DMS79 (cell line): ENCODE measurements at regions not wholly inside any gene's neighbourhood (a gene's known extent, or its start where the extent isn't known, plus 50 kb on each side); places are given as distances from the start of the nearest gene placed in this dataset.
"Not testable (repeated sequence)": the region's sequence is repeated elsewhere in the genome, so short reads cannot be mapped to it uniquely, and the experiment has no call there.

ENCODE experiments used
- DNase-seq: peaks from one replicate; lab custom pipeline; 2025; lab: John Stamatoyannopoulos, UW

DNA sequence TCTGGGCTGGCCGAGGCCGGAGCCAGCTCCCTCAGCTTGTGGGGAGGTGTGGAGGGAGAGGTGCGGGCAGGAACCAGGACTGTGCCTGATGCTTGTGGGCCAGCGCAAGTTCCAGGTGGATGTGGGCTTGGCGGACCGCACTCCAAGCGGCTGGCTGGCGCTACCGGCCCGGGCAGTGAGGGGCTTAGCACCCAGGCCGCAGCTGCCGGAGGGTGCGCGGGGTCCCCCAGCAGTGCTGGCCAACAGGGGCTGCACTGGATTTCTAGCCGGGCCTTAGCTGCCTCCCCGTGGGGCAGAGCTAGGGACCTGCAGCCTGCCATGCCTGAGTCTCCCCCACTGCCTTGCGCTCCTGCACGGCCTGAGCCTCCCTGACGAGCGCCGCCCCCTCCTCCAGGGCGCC is 242.8 kb downstream of the CCSER2 start:
- DNase-seq = no peak

DNA sequence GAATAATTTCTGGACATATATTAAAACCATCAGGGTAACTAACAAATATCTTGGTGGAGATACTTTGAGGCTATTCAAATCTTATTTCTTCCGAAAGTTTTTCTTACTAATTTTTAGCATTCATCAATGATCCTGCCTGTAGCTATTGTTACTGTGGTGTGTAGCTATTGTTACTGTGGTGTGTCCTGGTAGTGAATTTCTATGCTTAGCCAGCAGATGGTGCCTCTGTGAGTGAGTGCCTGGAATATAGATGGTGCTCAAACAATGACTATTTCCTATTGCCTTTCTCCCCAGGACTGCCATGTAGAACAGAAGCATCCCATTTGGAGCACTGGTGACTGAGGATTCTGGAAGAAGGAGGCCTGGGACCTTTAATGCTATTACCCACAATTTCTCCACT is 245.7 kb downstream of the CCSER2 start:
- DNase-seq = no peak

DNA sequence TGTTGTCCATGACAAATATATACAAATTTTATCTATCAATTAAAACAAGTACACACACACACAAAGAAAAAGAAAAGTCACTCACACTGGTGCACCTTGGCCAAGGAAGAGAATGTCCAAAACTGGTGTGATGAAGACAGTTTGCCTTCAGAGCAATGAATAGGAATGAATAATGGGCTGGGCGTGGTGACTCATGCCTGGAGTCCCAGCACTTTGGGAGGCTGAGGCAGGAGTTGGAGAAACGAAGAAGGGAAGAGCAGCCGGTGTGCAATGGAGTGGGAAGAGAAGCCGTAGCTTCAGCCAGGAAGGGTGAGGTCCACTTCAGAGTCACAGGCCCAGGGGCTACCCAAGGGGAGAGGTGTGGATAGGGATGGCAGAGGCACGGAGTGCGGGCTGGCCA is 253.6 kb downstream of the CCSER2 start:
- DNase-seq = no peak

DNA sequence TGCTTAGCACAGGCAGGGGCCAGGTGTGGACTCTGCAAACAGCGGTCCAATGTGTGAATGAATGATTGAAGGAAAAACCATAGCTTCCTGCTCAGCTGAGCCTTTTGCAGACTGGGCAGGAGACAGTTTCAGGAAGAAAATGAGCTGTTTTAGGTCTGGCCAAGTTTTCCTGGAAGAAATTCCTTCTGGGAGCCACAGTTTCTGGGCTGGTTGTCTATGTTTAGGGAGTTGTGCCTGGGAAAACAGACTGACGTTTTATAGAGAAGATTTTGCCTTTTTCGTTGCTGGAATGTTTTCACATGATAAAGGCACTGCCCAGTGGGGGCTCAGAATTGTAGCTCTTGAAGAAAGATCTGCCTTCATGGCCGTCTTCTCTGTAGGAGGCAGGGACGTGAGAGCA is 255.1 kb downstream of the CCSER2 start:
- DNase-seq = no peak

DNA sequence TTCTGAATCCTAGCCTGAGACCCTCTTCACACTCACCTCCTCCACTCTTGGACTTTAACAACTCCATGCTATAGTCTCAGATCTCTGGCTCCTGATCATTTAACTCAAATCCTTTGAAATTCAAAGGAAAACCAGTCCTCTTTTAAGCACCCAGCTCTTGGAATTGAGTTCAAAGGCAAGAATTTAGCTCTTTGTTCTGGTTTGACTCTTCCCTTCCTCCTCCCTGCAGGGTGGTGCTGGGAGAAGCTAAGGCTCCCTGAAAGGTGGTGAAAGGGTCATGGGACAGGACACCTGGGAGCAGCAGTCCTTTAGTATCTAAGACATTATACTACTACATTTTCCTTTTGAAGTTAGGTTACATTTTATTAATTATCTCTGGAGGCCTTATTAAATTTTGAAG is 259.4 kb downstream of the CCSER2 start:
- no peak for DNase-seq

DNA sequence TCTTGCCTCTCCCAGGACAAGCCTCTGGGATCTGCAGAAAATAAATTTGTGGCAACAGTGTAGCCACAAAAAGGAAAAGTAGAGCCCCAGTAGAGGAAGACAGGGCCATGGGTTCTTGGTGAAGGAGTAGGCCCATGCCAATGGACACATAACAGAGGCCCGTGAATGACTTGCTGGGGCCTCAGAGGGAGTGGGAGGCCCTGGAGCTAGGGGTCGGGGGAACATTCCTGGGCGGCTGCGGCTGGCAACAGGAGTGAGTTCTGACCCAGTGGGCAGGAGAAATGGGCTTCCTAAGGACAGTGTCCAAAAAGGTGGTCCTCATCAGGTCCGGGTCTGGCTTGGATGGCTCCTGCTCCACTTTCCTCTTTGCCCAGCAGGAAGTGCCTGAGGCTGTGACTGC is 260.0 kb downstream of the CCSER2 start:
- no peak for DNase-seq

DNA sequence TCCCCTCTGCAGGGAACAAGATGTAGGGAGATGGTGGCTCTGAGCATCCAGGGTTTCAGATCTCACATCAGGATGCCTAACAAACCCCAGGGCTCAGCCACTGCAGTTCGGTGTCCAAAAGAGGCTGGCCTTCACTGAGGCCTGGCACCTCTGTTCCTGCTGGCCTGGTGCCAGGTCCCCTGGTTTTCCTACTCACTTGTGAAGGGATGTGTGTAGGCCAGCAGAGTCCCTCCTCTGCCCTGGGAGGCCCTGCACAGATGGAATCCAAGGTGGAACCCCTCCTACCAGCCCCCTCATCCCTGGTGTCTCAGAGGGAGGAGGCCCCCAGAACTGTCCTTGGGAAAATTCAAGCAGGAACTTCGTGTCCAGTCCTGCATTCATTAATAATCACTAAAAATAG is 260.6 kb downstream of the CCSER2 start:
- no peak for DNase-seq

DNA sequence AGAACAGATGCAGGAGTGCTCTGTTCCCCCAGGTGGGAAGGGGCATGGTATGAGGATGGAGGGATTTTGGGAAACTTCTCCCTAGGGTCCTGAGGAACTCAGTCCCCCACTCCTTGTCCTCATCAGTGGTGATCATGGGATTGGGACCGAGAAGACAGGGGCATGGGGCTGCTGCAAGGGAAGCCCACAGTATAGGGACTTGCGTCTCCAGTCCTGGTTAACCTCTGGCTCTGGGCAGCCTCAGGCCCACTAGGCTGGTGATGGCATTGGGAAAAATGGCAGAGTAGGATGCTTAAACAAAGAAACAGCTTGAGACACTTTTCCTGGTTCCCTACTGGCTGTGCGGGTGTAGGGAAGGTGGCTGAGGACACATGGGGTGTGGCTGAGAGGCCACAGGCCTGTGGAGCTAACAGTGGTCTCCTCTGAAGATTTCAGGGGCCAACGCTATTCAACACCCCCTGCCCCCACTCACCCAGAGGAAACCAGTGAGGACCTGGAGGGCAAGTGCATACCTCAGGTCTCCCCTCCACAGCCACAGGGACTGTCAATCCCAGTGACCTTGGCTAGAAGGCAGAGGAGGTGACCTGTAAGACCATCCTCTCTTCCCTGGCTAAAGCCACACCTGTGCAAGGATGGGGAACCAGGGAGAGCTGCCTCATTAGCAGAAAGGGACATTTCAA is 261.3 kb downstream of the CCSER2 start:
- no peak for DNase-seq

DNA sequence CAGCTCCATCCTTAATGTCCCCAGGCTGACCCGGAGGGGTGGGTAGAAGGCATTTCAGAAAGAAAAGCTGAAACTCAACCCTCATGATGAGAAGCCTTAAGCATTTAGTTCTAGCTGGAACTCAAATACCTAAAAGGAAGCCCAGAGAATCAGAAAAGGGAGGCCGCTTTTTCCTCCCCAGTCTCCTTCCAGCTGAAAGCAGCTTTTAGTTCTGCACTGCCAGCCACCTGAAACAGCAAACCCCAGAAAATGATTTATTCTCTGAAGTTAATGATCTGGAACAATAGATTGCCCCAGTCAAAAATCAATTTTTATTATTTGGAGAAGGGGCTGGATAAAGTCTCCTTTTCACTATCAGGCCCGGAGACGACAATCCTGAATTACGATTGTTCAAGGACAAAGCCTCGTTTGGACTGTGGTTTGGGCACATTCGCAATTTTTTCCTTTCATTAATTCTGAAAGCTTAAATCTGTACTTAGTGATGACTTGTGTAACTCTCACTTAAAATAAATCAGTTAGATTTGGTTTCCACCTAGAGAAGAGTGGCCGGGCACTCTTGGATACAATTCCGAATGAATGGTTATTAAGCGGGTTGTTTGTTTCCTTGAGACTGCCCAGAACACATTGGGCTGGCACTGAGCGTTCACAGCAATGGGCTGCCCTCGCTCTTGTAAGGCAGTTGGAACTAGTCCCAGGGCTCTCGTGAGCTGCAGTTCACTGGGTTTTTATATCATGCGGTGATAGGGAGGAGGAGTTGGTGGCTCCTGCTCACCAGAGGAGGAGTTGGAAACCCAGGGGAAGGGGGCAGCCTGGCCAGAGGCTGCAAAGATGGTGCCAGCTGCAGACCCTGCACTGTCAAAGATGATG is 262.2 kb downstream of the CCSER2 start:
- peak; percentile 87 for DNase-seq

DNA sequence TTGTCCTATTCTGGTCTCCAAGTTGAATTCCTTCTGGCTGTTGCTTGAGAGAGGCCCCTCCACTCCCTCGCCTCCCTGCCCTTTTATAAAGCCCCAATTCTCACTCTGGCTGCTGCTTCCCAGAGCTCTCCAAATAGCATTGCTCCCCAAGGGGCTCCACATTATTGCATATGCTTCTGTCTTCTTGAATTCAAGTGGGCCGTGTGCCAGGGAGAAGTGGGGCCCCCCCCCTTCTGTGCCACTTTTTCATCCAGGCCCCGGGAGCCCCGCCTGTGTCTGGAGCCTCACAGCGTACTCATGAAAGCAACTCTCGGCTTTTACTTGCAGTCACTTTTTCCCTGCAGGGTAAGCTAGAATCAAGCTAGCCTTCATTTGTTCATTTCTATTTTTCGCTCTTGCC is 265.1 kb downstream of the CCSER2 start:
- peak; percentile 28 for DNase-seq

DNA sequence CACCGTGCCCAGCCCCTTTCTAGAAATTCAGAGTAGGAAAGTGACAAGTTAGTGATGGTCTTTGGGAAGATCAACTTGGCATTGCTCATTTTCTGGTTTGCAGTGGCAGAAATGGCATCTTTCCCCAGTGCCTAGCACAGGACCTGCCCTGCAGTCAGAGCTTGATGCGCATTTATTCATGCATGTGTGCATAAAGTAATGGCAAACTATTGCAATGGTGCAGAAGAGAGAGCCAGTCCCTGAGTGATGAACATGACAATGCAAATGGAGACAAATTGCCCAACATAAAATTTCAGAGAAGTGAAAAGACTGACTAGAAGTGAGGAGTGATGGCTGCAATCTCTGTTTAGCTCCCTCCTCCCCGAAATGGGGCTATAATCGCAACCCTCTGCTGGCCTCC is 268.2 kb downstream of the CCSER2 start:
- DNase-seq = no peak

DNA sequence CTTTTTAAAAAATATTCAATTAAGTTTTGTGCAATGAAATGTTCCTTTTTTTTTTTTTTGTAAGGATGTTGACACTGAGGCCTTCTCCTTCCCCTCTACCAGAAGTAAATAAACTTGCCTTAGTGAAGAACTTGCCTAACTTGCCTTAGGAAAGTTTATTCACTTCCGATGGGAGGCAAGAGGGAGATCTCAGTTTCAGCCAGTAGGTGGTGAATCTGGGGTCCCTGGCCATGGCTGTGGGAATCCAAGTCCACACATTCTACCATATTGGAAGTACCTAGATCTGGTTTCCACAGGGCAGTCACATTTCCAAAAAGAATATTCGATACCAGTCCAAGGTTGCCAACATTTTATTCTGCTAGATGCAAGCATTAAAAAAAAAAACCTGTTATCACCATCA is 270.9 kb downstream of the CCSER2 start:
- no peak for DNase-seq

DNA sequence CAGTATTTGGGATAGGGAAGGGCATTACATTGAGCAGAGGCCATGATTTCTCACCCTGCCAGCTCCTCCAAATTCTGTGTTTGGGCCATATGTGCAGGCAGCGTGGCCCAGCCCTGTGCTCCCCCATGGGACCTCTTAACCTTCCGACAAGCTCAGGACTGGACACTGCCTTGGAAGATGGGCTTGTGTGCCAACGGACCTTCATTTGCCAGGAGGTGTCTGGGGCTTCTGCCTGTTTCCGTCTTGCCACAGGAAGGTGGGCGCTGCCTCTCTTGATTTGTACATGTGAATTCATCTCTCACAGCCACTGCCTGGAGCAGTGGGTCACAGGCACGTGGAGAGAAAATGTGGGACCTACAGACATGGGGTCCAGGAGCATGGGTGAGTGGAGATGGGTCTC is 272.6 kb downstream of the CCSER2 start:
- no peak for DNase-seq

DNA sequence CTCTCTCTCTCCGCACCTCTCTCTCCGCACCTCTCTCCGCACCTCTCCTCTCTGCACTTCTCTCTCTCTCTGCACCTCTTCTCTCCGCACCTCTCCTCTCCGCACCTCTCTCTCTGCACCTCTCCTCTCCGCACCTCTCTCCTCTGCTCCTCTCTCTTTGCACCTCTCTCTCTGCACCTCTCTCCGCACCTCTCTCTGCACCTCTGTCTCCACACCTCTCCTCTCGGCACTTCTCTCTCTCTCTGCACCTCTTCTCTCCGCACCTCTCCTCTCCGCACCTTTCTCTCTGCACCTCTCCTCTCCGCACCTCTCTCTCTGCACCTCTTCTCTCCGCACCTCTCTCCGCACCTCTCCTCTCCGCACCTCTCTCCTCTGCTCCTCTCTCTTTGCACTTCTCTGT is 274.2 kb downstream of the CCSER2 start:
- not testable (repeated sequence) for DNase-seq

DNA sequence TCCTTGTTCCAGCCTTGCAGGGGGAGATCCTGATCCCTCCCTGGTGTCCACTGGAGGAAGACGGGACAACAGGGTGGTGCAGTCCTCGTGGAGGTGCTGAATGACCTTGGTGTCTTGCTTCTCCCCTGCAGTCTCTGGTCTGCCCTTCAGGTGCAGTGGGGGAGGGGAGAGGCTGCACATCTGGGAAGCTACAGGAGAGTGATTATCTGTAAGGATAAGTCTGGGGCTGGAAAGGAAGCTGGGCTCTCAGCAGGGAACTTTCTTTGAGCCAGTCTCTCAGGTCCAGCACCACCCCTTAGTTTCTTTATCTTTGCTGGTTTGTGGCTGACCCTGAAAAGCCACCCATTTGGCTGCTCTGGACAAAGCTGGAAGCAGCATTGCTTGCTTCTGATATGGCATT is 275.6 kb downstream of the CCSER2 start:
- no peak for DNase-seq

DNA sequence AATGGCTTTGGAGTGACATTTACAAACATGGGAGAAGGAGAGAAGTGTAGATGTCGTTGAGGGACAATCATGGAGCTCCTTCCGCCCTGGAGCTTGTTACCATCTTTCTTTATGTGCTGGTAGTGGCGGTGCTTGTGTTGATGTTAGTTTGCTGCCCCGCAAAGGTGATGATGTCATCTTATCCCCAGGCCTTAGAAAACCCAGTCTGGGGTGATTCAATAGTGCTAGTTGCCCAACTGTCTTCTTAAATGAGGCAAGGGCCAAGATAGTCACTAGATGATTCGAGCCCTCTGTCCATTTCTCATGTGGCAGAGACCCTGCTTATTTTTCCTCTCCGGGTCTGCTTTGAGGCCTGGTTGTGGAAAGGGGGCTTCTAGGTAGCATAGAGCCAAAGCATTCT is 277.4 kb downstream of the CCSER2 start:
- DNase-seq = no peak

DNA sequence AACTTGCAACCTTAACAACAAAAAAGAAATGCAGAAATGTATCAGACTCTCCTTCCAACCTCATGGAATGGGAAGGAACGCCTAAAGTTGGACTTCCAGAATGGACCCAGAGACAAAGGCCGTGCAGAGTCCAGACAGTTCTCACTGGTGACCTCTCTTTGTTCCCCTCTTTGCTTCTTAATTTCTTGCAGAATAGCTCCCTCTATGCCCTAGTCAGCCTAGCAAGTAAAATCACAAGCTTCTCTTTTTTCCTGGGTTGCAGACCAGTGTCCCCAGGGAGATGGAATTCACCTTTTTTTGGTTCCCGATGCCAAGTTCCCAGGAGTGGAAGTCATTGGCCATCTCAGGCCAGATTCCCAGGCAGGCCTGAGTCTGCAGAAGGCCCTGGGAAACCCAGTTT is 278.0 kb downstream of the CCSER2 start:
- DNase-seq = no peak

DNA sequence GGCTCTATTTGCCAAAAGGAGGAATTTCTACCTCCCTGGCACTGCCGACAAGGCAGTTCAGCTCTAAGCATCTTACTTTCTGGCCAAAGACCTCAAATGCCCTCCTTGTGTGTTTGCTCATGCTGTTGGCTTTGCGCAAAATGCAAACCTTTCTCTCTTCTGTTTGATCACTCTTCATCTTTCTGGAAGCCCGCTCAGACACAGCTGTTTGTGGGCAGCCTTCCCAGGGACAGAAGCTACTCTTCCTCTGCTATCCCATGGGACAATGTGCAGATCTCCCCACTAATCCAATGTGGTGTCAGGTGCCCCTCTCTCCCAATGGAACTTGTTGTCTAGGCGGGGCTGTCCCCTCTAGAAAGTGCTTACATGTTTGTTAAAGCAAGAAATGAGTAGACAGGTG is 278.7 kb downstream of the CCSER2 start:
- no peak for DNase-seq

DNA sequence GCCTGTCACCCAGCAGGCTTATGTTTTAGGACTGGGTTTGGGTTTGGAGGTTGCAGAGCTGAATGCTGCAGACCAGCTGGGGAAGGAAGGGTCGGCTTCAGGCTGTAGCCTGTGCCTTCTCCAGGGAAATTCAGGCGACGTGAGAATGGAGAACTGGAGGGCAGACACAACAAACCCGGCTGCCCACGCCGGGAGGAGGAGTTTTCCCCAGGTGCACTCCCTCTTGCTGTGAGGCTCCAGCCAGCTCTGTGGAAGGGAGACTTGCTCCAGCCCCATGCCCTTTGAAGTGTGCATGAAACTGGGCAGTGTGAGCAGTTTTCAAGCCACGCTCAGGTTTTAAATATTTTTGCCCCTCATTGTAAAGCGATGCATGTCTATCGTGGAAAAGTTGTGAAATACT is 279.1 kb downstream of the CCSER2 start:
- DNase-seq = no peak

DNA sequence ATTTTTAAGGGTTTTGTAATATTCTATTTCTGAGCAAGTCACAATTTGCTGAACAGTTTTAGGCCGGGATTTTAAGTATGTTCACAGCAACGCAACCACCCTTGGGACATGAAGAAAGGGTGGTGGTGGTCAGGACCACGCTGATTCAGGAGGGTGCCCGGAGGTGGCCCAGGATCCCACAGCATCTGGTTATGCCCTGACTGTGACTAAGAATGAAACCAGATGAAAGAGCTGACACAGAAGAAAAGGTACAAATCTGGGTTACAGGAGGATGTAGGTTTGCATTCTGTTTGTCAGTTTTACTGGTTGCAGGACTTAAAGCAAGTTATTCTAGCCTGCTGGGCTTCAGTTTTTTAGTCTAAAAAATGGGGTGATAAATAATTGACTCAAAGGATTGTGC is 279.7 kb downstream of the CCSER2 start:
- no peak for DNase-seq

DNA sequence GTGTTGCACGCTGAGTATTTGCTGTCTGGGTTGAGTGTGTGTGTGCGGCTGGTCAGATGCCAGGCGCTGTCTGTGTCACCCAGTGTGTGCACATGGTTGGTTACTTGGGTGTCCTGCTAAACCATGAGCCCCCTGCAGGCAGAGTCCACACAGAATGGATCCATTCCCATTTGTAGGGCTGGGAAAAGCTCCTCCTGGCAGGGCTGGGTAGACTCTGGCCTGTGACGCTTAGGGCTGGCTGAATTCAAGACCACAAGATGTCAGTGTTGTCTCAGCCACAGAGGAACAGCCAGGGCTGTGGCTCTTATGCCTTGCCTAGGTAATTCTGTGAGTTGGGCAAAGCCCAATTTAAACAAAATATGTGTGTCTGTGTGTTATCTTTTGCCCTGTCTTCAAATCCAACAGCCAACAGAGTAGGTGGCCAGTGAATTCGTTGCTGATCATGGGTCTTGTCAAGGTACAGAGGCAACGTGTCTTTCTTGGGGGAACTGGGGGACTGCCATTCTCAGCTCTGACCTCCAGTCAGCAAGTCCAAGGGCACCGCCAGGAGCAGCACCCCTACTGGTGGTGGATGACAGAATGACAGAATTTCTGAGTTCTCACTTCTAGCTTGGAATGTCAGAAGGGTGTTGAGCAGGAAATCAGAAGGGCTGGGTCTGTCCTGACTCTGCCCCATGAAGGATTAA is 285.1 kb downstream of the CCSER2 start:
- no peak for DNase-seq

DNA sequence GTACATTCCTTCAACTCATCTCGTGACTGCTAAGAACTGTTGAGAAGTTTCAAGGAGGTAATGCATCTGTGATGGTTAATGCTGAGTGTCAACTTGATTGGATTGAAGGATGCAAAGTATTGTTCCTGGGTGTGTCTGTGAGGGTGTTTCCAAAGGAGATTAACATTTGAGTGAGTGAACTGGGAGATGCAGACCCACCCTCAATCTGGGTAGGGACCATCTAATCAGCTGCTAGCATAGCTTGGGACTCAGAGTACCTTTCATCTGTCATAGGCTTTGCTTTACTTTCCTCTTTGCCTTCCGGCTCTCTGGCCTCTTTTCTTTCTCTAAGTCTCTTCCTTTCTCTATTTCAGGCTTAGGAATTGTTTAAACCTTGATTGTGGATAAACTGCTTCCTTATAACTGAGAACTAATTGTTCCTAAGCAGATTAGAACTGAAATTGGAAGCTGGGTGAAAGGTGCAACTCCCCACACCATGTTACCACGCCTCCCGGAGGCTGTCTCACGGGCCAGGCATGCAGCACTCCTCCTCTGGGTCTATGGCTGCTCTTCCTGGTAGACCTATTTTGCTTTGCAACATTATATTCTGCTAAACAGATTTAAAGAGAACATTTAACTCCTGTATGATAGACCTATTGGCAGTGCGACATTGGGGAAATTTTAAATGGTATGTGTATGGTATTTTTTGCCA is 298.2 kb downstream of the CCSER2 start:
- no peak for DNase-seq

DNA sequence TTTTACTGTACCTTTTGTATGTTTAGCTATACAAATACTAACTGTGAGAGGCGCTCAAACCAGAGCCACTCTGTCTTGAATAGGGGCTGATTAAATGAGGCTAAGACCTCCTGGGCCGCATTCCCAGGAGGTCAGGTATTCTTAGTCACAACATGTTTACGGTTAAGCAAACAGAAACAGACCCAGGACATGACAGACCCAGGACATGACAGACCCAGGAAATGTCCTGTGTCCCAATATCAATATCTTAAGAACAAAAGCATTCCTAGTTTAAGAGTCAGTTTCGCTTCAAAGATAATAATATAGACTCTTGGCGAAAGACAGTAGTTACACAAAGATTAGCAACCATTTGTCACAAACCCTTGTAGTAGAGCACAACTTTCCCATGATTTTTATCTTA is 304.5 kb downstream of the CCSER2 start:
- DNase-seq = no peak
